Right cardiac atrium (tissue), 5 donors: ENCODE measurements at regions not wholly inside any gene's neighbourhood (a gene's known extent, or its start where the extent isn't known, plus 50 kb on each side); places are given as distances from the start of the nearest gene placed in this dataset.
"Not testable (repeated sequence)": the region's sequence is repeated elsewhere in the genome, so short reads cannot be mapped to it uniquely, and the experiment has no call there.

Source experiments
- ATAC-seq, 2 donors: fragments of 200-7000 bp; cut with Tn5 transposase; one replicate each; pipeline versions ENCODE4 v1.8.0 to v1.9.1; 2020; ENCODE audit warnings: moderate library complexity in 2 of 2, mild to moderate bottlenecking in 1 of 2
- DNase-seq, 3 donors: peaks; one replicate each; pipeline ENCODE4 v3.0.0-alpha.2; 2020
- H3K27ac ChIP-seq: one replicate; pipeline ENCODE4 v1.5.1; 2013; ENCODE audit warnings: mild to moderate bottlenecking, low read length, control low read depth, moderate library complexity
- H3K27me3 ChIP-seq: one replicate; pipeline ENCODE4 v1.6.1; 2013; ENCODE audit not compliant: control insufficient read depth, insufficient read depth
- H3K4me1 ChIP-seq: one replicate; pipeline ENCODE4 v1.6.1; 2013; ENCODE audit warnings: low read length; ENCODE audit not compliant: control insufficient read depth, insufficient read depth
- H3K4me3 ChIP-seq: one replicate; pipeline ENCODE4 v1.5.1; 2013; ENCODE audit warnings: low read length, control low read depth
- H3K9me3 ChIP-seq: one replicate; pipeline ENCODE4 v1.6.1; 2013; ENCODE audit warnings: low read length; ENCODE audit not compliant: control insufficient read depth
- WGBS: extraction: QIAGEN DNeasy Blood & Tissue Kit; methylation state at CpG from one replicate; pipeline ENCODE4 v1.1.7; 2013; 5-methylcytosine and 5-hydroxymethylcytosine counted together
- intact Hi-C, 4 donors: fragments of 100-400 bp; cut with DNase I; formaldehyde crosslinking; loops; one replicate each; pipeline versions ENCODE4 v1.11.0 to v1.14.0; 2022 to 2023
- donor health status: healthy with polysubstance abuse.
- donor health status: DM: no; HTN: yes; CAD: no.
- donor health status: DM: no; HTN: no; CAD: no.
- donor health status: DM: no; HTN: yes; CAD: no; lungs with severe emphysema.
- donor health status: DM: yes; HTN: yes; CAD: no.

DNA sequence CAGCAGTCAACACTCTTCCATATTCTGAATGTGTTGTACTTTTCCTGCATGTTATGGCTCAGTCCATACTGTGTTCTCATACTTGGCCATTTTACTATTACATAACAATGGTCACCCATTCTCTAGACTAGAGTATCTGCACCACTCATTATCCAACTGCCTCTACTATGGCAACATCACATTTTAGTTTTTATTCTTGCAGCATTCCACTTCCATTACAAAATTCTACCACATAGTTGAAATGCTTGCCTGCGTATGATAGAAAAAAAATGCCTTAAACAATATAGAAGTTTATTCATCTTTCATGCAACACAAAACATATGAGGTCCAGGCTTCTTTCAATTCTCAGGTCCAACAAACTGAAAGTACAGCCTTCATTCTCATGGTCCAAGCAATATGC lies 128.0 kb downstream of the TENT5A start:
- no peaks in the 10 kb centered on the region for H3K27me3 ChIP-seq
- no peaks in the 10 kb centered on the region for H3K9me3 ChIP-seq
- WGBS, result 84% methylated on average over 1 of the region's 1 CpG
- H3K4me3 ChIP-seq, result no peak overlapping the region
- DNase-seq (no peak), ATAC-seq (no peak)
- H3K27ac ChIP-seq, result no peak overlapping the region
- intact Hi-C loops, result no loop called here
- no peaks in the 10 kb centered on the region for H3K4me1 ChIP-seq

- H3K9me3 ChIP-seq, result no peaks in the 10 kb centered on the region
- no peak for DNase-seq
- no peaks in the 10 kb centered on the region for H3K27me3 ChIP-seq
- no peak for ATAC-seq
- no peak overlapping the region for H3K27ac ChIP-seq
- H3K4me1 ChIP-seq, result no peaks in the 10 kb centered on the region
- intact Hi-C loops, result no loop called here
- H3K4me3 ChIP-seq, result no peak overlapping the region
Measured at GRCh38 chr6:81623106-81623759, 129.2 kb downstream of the TENT5A start.

- H3K9me3 ChIP-seq, result no peaks in the 10 kb centered on the region
- DNase-seq (no peak), ATAC-seq (no peak)
- intact Hi-C loops, result no loop called here
- no peak overlapping the region for H3K4me3 ChIP-seq
- H3K27ac ChIP-seq, result no peak overlapping the region
- no peaks in the 10 kb centered on the region for H3K4me1 ChIP-seq
- 85% methylated on average over 2 of the region's 2 CpGs for WGBS
- H3K27me3 ChIP-seq, result no peaks in the 10 kb centered on the region
Measured at GRCh38 chr6:81621816-81622395, 130.6 kb downstream of the TENT5A start.

DNA sequence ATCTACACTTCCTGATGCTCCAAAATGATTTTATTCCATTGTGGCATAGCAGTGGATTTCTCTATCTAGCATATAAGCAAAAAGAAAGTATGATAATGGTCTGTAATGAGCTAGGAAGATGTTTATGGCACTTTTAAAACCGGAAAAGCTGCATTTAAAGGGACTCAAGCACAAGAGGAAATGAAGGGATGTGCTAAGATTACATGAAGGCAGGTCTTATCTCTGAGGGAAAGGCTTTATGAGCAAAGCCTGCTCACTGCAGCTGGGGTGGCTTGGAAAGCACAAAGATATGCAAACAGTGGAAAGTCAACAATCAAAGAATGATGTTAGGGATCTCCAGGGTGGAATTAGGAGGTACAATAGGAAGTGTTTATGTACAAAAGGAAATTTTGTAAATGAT lies 138.2 kb downstream of the TENT5A start:
- 22% methylated on average over 1 of the region's 1 CpG for WGBS
- H3K4me3 ChIP-seq, result no peak overlapping the region
- H3K27me3 ChIP-seq, result no peaks in the 10 kb centered on the region
- no peak for DNase-seq
- H3K27ac ChIP-seq, result no peak overlapping the region
- intact Hi-C loops, result no loop called here
- ATAC-seq, result no peak
- no peaks in the 10 kb centered on the region for H3K4me1 ChIP-seq
- H3K9me3 ChIP-seq, result no peaks in the 10 kb centered on the region

- Histone ChIP-seq H3K27me3 (no peaks in the 10 kb centered on the region), H3K4me1 (no peaks in the 10 kb centered on the region), H3K9me3 (no peaks in the 10 kb centered on the region), H3K27ac (no peak overlapping the region), H3K4me3 (no peak overlapping the region)
- 29% methylated on average over 1 of the region's 1 CpG for WGBS
- intact Hi-C loops, result no loop called here
- ATAC-seq, result no peak
- no peak for DNase-seq
Measured at GRCh38 chr6:81613606-81614005, 138.9 kb downstream of the TENT5A start.

DNA sequence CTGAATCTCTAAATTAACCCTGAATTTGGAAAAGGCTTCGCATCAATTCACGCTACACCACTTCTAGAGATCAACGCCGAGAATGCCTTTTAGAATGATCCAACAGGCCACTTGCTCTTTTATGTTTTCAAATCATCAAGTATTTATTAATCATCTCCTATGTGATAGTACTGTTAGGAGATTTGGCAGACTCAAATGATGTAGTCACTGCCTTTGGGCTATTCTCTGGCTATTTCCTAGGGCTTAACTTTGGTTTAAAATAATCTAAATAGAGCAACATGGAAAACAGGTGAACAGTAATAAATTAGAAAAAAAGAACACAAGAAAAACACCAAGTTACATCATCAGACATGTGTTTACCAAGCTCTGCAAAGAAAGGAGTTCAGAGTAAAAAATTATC lies 140.3 kb downstream of the TENT5A start:
- ATAC-seq, result no peak
- no peaks in the 10 kb centered on the region for H3K4me1 ChIP-seq
- H3K27ac ChIP-seq, result no peak overlapping the region
- no peaks in the 10 kb centered on the region for H3K9me3 ChIP-seq
- intact Hi-C loops, result no loop called here
- 86% methylated on average over 4 of the region's 4 CpGs for WGBS
- no peaks in the 10 kb centered on the region for H3K27me3 ChIP-seq
- H3K4me3 ChIP-seq, result no peak overlapping the region
- no peak for DNase-seq

GRCh38 chr6:81609736-81610135 lies 142.7 kb downstream of the TENT5A start:
- Histone ChIP-seq H3K27ac (no peak overlapping the region), H3K27me3 (no peaks in the 10 kb centered on the region), H3K9me3 (no peaks in the 10 kb centered on the region), H3K4me1 (no peaks in the 10 kb centered on the region), H3K4me3 (no peak overlapping the region)
- DNase-seq (no peak), ATAC-seq (no peak)
- intact Hi-C loops, result no loop called here

- Histone ChIP-seq H3K4me1 (no peaks in the 10 kb centered on the region), H3K4me3 (no peak overlapping the region), H3K27me3 (no peaks in the 10 kb centered on the region), H3K27ac (no peak overlapping the region), H3K9me3 (no peaks in the 10 kb centered on the region)
- intact Hi-C loops, result no loop called here
- ATAC-seq (no peak), DNase-seq (no peak)
- 93% methylated on average over 2 of the region's 2 CpGs for WGBS
Measured at GRCh38 chr6:81608776-81609175, 143.7 kb downstream of the TENT5A start.

DNA sequence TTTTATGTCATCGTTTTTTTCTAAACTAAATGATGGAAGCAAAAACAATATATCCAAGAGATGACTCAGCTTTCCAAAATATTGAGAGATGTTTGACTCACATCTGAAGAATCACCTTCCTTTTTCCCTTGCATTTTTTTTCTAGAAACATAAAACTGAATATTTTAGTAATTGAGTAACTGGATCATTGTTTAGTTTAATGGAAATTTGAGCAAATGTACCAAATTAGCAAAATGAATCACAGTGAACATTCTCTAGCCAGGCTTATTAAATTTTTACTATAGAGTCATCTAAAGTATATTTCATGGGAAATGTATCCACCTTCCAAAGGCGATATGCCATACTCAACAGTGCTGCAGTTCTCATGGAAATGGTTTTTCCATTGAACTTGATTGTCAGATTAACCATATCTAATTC lies 145.5 kb downstream of the TENT5A start:
- ATAC-seq (no peak), DNase-seq (no peak)
- Histone ChIP-seq H3K4me3 (no peak overlapping the region), H3K4me1 (no peaks in the 10 kb centered on the region), H3K27me3 (no peaks in the 10 kb centered on the region), H3K9me3 (no peaks in the 10 kb centered on the region), H3K27ac (no peak overlapping the region)
- intact Hi-C loops, result no loop called here
- 82% methylated on average over 2 of the region's 2 CpGs for WGBS

DNA sequence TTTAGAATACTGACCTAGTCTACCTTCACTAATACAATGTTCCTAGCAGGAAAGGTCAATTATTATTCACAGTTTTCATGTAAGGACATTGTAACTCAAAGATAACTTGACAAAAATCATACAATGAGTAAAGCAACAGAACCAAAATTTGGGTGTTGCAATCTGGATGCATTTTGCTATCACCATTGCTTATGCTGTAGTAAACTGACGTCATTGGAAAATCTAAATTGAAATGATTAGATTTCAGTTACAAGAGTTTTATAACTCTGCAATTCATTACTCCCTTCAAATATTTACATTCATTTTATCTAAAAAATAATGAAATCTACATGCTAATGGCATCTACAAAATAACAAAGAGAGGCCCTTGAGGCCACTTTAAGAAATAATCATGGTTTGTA lies 147.0 kb downstream of the TENT5A start:
- DNase-seq (no peak), ATAC-seq (no peak)
- Histone ChIP-seq H3K27ac (no peak overlapping the region), H3K9me3 (no peaks in the 10 kb centered on the region), H3K27me3 (no peaks in the 10 kb centered on the region), H3K4me1 (no peaks in the 10 kb centered on the region), H3K4me3 (no peak overlapping the region)
- 91% methylated on average over 1 of the region's 1 CpG for WGBS
- intact Hi-C loops, result no loop called here

DNA sequence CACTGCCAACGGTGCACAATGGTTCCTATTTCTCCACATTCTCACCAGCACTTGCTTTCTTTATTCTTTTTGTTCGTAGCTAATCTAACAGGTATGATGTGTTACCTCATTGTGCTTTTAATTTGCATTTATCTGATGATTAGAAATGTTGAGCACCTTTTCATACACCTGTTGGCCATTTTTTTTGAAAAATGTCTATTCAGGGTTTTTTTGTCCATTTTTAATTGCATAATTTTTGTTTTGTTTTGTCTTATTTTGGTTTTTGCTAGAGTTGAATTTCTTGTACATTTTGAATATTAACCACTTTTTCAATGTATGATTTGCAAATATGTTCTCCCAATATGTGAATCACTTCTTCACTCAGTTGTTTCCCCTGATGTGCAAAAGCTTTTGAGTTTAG lies 150.6 kb downstream of the TENT5A start:
- Histone ChIP-seq H3K4me3 (no peak overlapping the region), H3K27me3 (no peaks in the 10 kb centered on the region), H3K9me3 (no peaks in the 10 kb centered on the region), H3K27ac (no peak overlapping the region), H3K4me1 (no peaks in the 10 kb centered on the region)
- WGBS, result 90% methylated on average over 2 of the region's 2 CpGs
- DNase-seq, result no peak
- ATAC-seq, result no peak
- intact Hi-C loops, result no loop called here

DNA sequence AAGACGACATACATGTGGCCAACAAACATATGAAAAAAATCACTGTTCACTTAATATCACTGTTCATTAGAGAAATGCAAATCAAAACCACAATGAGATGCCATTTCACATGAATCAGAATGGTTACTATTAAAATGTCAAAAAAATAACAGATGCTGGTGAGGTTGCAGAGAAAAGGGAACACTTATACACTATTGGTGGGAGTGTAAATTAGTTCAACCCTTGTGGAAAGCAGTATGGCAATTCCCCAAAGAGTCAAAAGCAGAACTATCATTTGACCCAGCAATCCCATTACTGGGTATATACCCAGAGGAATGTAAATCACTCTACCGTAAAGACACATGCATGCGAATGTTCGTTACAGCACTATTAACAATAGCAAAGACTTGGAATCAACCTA lies 152.0 kb downstream of the TENT5A start:
- H3K27ac ChIP-seq, DNase-seq, H3K27me3 ChIP-seq, intact Hi-C loops, H3K9me3 ChIP-seq, H3K4me3 ChIP-seq, H3K4me1 ChIP-seq, ATAC-seq: not testable (repeated sequence)
- 92% methylated on average over 4 of the region's 4 CpGs for WGBS
